Vagina (tissue), 2 donors: ENCODE measurements at regions not wholly inside any gene's neighbourhood (a gene's known extent, or its start where the extent isn't known, plus 50 kb on each side); places are given as distances from the start of the nearest gene placed in this dataset.

Experiments
- DNase-seq, 2 donors: peaks; one replicate each; pipeline ENCODE4 v3.0.0-alpha.2; 2017; ENCODE audit errors: extremely low spot score in 2 of 2
- H3K27ac ChIP-seq: fragments of 200-600 bp; sonication (generic); one replicate; pipeline ENCODE4 v1.5.1; 2019
- H3K27me3 ChIP-seq: fragments of 200-600 bp; sonication (generic); one replicate; pipeline ENCODE4 v1.5.1; 2019
- H3K36me3 ChIP-seq, 2 donors: fragments of 200-600 bp; sonication (generic); one replicate each; pipeline ENCODE4 v1.5.1; 2017 to 2019
- H3K4me1 ChIP-seq: fragments of 200-600 bp; sonication (generic); one replicate; pipeline ENCODE4 v1.5.1; 2019
- H3K4me3 ChIP-seq, 2 donors: fragments of 200-600 bp; sonication (generic); 1 replicate in 1 of 2; 2 replicates in 1 of 2; pipeline ENCODE4 v1.5.1; 2016 to 2019
- H3K9me3 ChIP-seq: fragments of 200-600 bp; sonication (generic); one replicate; pipeline ENCODE4 v1.5.1; 2019
- CTCF ChIP-seq, 3 experiments: fragments of 450-650 bp in 2 of 3; fragments of 200-600 bp in 1 of 3; sonication (generic) in 1 of 3; IDR thresholded peaks; one replicate each; pipeline ENCODE4 v1.5.1; 2017 to 2019; ENCODE audit warnings: antibody characterized with exemption in 3 of 3, mild to moderate bottlenecking in 2 of 3, moderate library complexity in 2 of 3
- POLR2A ChIP-seq, 2 donors: fragments of 450-650 bp; IDR thresholded peaks; one replicate each; pipeline ENCODE4 v1.6.1; 2017; ENCODE audit warnings: antibody characterized with exemption in 2 of 2, mild to moderate bottlenecking in 2 of 2, moderate library complexity in 2 of 2
- POLR2AphosphoS5 ChIP-seq, 2 donors: sonication (generic); formaldehyde crosslinking; IDR thresholded peaks; one replicate each; pipeline ENCODE4 v1.9.0; 2017; ENCODE audit warnings: antibody characterized with exemption in 2 of 2, mild to moderate bottlenecking in 2 of 2, low read depth in 1 of 2; ENCODE audit not compliant: insufficient read depth in 1 of 2
- intact Hi-C: fragments of 100-400 bp; cut with DNase I; formaldehyde crosslinking; loops from one replicate; pipeline ENCODE4 v1.15.1; 2023

- H3K36me3 ChIP-seq: no peaks in the 10 kb centered on the region
- no peaks in the 10 kb centered on the region for H3K9me3 ChIP-seq
- no peak overlapping the region for H3K4me3 ChIP-seq
- intact Hi-C loops: no loop called here
- DNase-seq: no peak
- no peak overlapping the region for H3K27ac ChIP-seq
- no peaks in the 10 kb centered on the region for H3K4me1 ChIP-seq
- TF ChIP-seq POLR2A (IDR thresholded peaks at IDR 0.05): no peak
- no peaks in the 10 kb centered on the region for H3K27me3 ChIP-seq
Observed at GRCh38 chr10:36989233-36989632, 136.2 kb upstream of the ANKRD30A start.

GRCh38 chr10:36946598-36946997 lies 178.8 kb upstream of the ANKRD30A start:
- intact Hi-C loops: no loop called here
- TF ChIP-seq POLR2AphosphoS5 (IDR thresholded peaks at IDR 0.05; ENCODE audit: insufficient read depth in 1 of 2, low read depth in 1 of 2) (no peak), POLR2A (IDR thresholded peaks at IDR 0.05) (no peak)
- no peak for DNase-seq

GRCh38 chr10:36943544-36943943 lies 181.9 kb upstream of the ANKRD30A start:
- Histone ChIP-seq H3K27ac (no peak overlapping the region), H3K4me1 (no peaks in the 10 kb centered on the region), H3K27me3 (no peaks in the 10 kb centered on the region), H3K36me3 (no peaks in the 10 kb centered on the region), H3K9me3 (no peaks in the 10 kb centered on the region), H3K4me3 (no peak overlapping the region)
- intact Hi-C loops: no loop called here
- TF ChIP-seq POLR2AphosphoS5 (IDR thresholded peaks at IDR 0.05; ENCODE audit: insufficient read depth in 1 of 2, low read depth in 1 of 2) (no peak), POLR2A (IDR thresholded peaks at IDR 0.05) (no peak)
- DNase-seq: no peak

More at GRCh38 chr10:36946598-36946997, 178.8 kb upstream of the ANKRD30A start:
- H3K27ac ChIP-seq: no peak overlapping the region
- no peaks in the 10 kb centered on the region for H3K36me3 ChIP-seq
- no peak overlapping the region for H3K4me3 ChIP-seq
- H3K4me1 ChIP-seq: no peaks in the 10 kb centered on the region
- no peaks in the 10 kb centered on the region for H3K27me3 ChIP-seq
- no peaks in the 10 kb centered on the region for H3K9me3 ChIP-seq

- no peak for TF ChIP-seq CTCF (IDR thresholded peaks at IDR 0.05)
- no peak for TF ChIP-seq POLR2AphosphoS5 (IDR thresholded peaks at IDR 0.05; ENCODE audit: insufficient read depth in 1 of 2, low read depth in 1 of 2)
- TF ChIP-seq POLR2A (IDR thresholded peaks at IDR 0.05): no peak
- Histone ChIP-seq H3K27me3 (no peaks in the 10 kb centered on the region), H3K4me1 (no peaks in the 10 kb centered on the region), H3K9me3 (no peaks in the 10 kb centered on the region), H3K36me3 (no peaks in the 10 kb centered on the region), H3K4me3 (no peak overlapping the region), H3K27ac (no peak overlapping the region)
- DNase-seq: no peak
- intact Hi-C loops: no loop called here
Observed at GRCh38 chr10:36942616-36943015, 182.8 kb upstream of the ANKRD30A start.

- intact Hi-C loops: no loop called here
- H3K4me3 ChIP-seq: no peak overlapping the region
- H3K36me3 ChIP-seq: no peaks in the 10 kb centered on the region
- H3K9me3 ChIP-seq: no peaks in the 10 kb centered on the region
- no peaks in the 10 kb centered on the region for H3K4me1 ChIP-seq
- H3K27me3 ChIP-seq: no peaks in the 10 kb centered on the region
- no peak overlapping the region for H3K27ac ChIP-seq
- no peak for DNase-seq
- no peak for TF ChIP-seq POLR2A (IDR thresholded peaks at IDR 0.05)
- TF ChIP-seq POLR2AphosphoS5 (IDR thresholded peaks at IDR 0.05; ENCODE audit: insufficient read depth in 1 of 2, low read depth in 1 of 2): no peak
- TF ChIP-seq CTCF (IDR thresholded peaks at IDR 0.05): no peak
Observed at GRCh38 chr10:36903040-36903439, 222.4 kb upstream of the ANKRD30A start.

- intact Hi-C loops: no loop called here
- H3K27ac ChIP-seq: no peak overlapping the region
Observed at GRCh38 chr10:36899652-36900051, 225.7 kb upstream of the ANKRD30A start.

More at GRCh38 chr10:36899652-36900051, 225.7 kb upstream of the ANKRD30A start:
- Histone ChIP-seq H3K9me3 (no peaks in the 10 kb centered on the region), H3K36me3 (no peaks in the 10 kb centered on the region), H3K4me1 (no peaks in the 10 kb centered on the region), H3K4me3 (no peak overlapping the region), H3K27me3 (no peaks in the 10 kb centered on the region)
- DNase-seq: no peak
- no peak for TF ChIP-seq POLR2A (IDR thresholded peaks at IDR 0.05)
- TF ChIP-seq CTCF (IDR thresholded peaks at IDR 0.05): no peak
- TF ChIP-seq POLR2AphosphoS5 (IDR thresholded peaks at IDR 0.05; ENCODE audit: insufficient read depth in 1 of 2, low read depth in 1 of 2): no peak
